Mammary epithelial cell (primary cell): ENCODE measurements at regions not wholly inside any gene's neighbourhood (a gene's known extent, or its start where the extent isn't known, plus 50 kb on each side); places are given as distances from the start of the nearest gene placed in this dataset.

Experiments
- CTCF ChIP-seq, 2 donors: IDR thresholded peaks in 1 of 2; conservative IDR thresholded peaks in 1 of 2; 2 replicates each; pipeline ENCODE4 v1.5.1; 2011 to 2012; ENCODE audit warnings: inconsistent platforms in 2 of 2, low read length in 2 of 2, mild to moderate bottlenecking in 2 of 2, control low read depth in 1 of 2, low read depth in 1 of 2; ENCODE audit not compliant: insufficient read depth in 1 of 2; ENCODE audit errors: extremely low read depth in 1 of 2
- EZH2 ChIP-seq: IDR thresholded peaks from 2 replicates; pipeline ENCODE4 v1.6.1; 2012; ENCODE audit warnings: low read length, inconsistent platforms, borderline replicate concordance

DNA sequence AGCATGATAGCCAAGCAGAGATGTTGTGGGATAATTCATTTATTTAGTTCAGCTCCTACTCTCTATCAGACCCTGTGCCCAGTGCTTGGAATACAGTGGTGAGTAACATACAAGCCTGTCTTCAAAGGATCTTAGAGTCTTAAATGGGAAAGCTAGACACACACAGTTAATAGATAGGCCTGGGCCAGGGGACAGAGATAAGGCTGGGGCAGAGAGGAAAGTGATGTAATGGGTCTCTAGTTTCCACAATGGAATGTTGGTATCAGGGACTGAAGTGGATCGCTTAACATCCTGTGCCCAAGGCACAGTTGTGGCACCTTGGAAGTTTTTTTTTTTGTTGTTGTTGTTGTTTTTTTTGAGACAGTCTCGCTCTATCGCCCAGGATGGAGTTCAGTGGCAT is 79.9 kb upstream of the POLG start:
- TF ChIP-seq CTCF (conservative IDR thresholded peaks at IDR 0.05 in 1 of 2, IDR thresholded peaks at IDR 0.05 in 1 of 2; ENCODE audit: extremely low read depth in 1 of 2, insufficient read depth in 1 of 2, low read depth in 1 of 2, low read length in 2 of 2) (no peak), EZH2 (no peak)
